ENCODE measurements at regions not wholly inside any gene's neighbourhood (a gene's known extent, or its start where the extent isn't known, plus 50 kb on each side); places are given as distances from the start of the nearest gene placed in this dataset.

DNA sequence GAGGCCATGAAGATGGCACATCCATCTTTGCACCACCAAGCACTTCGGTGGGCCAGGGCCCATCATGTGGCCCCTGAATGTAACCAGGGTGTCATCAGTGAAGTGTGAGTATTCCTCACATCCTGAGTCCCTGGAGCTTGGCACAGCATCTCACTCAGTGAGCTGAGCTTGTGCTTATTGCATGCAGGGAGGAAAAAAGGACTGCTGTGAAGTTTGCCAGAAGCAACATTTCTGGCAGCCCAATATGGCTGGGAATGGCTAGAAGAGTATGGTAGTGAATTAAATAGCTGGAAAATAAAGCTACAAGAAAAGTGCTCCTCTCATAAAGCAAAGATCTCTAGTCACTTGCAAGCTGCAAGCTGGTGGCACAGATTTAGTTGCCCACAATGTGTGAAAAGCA, 109.3 kb downstream of the TNFSF18 start:
- TF ChIP-seq, protein P1, sequence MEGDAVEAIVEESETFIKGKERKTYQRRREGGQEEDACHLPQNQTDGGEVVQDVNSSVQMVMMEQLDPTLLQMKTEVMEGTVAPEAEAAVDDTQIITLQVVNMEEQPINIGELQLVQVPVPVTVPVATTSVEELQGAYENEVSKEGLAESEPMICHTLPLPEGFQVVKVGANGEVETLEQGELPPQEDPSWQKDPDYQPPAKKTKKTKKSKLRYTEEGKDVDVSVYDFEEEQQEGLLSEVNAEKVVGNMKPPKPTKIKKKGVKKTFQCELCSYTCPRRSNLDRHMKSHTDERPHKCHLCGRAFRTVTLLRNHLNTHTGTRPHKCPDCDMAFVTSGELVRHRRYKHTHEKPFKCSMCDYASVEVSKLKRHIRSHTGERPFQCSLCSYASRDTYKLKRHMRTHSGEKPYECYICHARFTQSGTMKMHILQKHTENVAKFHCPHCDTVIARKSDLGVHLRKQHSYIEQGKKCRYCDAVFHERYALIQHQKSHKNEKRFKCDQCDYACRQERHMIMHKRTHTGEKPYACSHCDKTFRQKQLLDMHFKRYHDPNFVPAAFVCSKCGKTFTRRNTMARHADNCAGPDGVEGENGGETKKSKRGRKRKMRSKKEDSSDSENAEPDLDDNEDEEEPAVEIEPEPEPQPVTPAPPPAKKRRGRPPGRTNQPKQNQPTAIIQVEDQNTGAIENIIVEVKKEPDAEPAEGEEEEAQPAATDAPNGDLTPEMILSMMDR (IDR thresholded peaks at IDR 0.05): no peak

DNA sequence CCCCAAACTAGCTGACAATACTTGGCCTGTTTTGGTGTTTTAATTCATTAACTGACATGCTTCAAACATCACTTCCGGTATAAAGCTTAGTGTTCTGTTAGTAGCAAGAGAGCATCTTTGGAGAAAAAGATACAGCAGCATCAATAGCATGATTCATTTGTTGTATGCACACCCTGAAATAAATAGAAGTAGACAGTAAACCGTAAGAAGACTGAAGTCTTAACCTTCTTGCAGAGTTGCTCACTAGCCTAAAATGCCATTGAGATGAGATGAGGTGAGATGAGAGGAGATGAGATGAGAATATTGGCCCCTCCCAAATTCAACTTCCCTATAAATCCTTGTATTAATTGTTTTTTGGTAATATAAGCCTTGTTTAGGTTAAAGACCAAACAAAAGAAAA, 108.8 kb downstream of the TNFSF18 start:
- TF ChIP-seq, protein P1 (IDR thresholded peaks at IDR 0.05): no peak

DNA sequence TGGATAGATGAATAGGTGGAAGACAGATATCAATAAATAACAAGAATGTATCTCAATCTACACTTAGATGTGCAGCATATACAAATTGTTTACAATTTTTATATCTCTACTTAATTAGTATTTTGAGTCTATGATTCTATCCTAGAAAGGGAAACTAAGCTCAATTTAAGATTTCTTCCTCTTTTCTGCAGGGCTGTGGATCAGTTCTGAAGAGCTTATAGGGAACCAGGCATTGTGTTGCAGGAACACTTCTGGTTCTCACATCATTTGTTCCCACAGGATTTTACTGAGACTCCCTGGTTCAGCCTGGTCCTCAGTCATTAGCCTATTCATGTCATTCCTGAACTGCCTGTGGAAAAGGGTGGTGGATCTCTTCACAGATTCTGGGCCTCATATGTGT, 105.8 kb downstream of the TNFSF18 start:
- TF ChIP-seq, protein P1 (IDR thresholded peaks at IDR 0.05): no peak

DNA sequence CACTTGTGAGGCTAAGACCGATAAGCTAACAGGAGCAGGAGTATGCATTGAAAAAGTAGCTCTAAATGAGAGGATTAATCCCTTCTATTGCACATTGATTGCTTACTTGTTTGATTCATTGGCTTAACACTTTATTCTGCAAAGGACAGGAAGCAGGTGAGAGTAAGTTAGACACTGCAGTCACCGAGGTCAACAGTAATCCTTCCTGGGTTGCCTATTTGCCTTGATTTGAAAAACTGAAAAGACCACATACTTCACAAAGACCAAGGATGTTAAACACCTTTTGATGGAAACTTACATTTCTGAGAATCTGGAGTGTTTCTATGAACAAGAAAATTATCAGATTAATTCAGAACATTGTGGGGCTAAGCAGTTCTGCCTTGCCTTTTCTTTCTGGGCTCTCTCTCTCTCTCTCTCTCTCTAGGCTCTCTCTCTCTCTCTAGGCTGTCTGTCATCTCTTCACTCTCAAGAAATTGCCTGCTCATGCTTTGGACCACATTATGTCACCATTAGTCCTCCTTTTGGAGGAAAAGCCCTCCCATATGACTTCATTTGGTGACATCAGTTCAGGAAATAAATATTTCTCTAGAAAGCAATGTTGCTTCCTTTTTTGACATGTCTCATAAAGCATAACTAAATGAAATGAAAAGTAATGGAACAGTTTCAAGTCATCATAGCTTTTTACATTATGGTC, 103.8 kb downstream of the TNFSF18 start:
- TF ChIP-seq, protein P1 (IDR thresholded peaks at IDR 0.05): no peak

DNA sequence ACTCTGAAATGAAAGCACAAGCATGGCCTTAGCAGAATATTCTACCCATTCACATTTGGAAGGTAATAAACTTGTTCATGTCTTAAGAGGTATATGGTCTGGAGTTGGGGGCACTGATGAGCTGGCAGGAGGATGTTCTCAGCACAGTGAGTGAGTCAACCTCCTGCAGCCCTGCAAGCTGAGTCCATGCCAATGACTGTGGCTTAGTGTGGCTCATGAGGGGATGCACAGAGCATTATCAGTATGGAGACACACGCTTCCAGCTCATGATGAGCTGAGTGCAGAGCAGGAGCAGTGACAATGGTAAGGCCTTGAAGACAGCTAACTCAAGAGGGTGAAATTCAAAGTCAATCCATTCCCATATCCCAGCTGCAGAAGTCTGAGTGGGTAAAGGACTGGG, 102.3 kb downstream of the TNFSF18 start:
- TF ChIP-seq, protein P1 (IDR thresholded peaks at IDR 0.05): no peak

DNA sequence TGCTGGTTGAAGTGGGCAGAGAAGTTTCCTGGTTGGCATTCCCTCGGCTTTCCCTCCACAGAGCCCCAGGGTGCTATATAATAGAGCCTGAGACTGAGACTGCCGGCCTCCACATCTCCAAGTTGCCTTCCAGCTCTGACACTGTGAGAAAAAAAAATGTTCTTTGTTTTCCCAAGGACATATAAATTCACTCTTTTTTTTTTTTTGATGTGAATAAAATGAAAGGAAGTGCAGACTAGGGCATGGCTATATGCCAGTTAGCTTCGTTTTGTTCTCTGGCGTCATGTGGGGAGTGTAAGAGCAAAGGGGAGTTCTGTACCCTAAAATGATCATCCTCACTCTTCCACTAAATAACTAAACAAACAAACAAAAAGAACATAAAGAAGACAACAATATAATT, 101.6 kb downstream of the TNFSF18 start:
- TF ChIP-seq, protein P1 (IDR thresholded peaks at IDR 0.05): no peak

DNA sequence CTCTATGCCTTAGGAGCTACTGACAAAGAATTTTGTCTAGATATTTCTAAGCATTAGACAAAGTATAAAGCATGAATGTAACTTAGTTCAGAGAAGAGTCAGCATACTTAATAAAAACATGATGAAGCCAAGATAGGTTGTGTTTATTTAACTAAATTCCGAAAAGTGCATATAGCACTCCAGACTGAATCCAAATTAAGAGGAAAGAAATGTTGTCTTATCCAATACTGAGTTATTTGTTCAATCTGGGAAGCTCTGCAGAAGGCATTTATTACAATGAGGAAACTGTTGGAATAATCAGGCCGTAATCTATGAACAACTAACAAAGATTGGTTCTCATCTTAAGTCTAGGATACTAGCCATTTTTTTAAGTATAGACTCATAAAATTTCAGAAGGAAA, 100.2 kb downstream of the TNFSF18 start:
- TF ChIP-seq, protein P1 (IDR thresholded peaks at IDR 0.05): no peak

All from LNCAP (cell line).